HG03097 (cell line): ENCODE measurements at regions not wholly inside any gene's neighbourhood (a gene's known extent, or its start where the extent isn't known, plus 50 kb on each side); places are given as distances from the start of the nearest gene placed in this dataset.
"Not testable (repeated sequence)": the region's sequence is repeated elsewhere in the genome, so short reads cannot be mapped to it uniquely, and the experiment has no call there.

ENCODE experiments used
- ATAC-seq: cut with Tn5 transposase; IDR thresholded peaks from one replicate; pipeline ENCODE4 v1.9.1; 2021; ENCODE audit not compliant: unreplicated experiment, low FRiP score

GRCh38 chr7:39758234-39758970 lies 135.0 kb downstream of the RALA start:
- no peak for ATAC-seq

GRCh38 chr7:39761449-39761848 lies 138.1 kb downstream of the RALA start:
- no peak for ATAC-seq

DNA sequence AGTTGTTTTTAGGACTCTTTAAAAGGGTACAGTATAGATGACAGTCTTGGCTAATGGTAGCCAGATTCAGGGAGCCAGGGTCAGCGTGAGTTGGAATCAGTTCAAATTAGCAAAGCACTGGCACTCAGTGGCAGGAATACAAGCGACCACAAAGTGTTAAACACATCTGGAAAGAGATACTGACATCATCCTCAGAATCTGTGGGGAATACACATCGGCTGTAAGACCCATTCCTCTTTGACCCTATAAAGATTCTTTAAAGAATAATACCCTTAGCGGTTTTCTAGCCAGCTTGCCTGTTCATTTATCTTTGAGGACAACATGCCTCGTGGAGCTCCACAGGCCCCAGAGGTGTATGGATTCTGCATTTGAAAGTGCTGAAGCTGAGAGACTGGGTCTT lies 139.1 kb downstream of the RALA start:
- not testable (repeated sequence) for ATAC-seq

DNA sequence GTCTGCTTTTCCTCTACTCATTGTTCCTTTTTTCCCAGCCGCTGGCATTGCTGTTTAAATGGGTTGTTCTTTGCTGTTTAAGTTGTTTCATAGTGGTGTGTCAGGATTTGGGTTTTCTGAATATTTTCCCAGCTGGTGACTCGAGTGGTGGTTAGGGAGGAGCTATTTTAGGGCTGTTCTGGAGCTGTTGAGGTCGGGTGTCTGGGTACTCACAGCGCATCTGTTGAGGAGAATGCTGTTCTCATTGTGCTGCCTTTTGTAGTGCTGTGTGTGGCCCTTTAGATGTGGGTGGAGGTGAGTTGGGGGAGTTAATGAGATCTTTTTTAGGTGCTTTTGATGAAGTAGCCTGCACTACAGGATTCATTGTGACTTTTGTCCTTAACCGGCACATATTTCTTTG lies 139.5 kb downstream of the RALA start:
- ATAC-seq: not testable (repeated sequence)

- not testable (repeated sequence) for ATAC-seq
Observed at GRCh38 chr7:39765833-39766232, 142.5 kb downstream of the RALA start.

GRCh38 chr7:39768439-39768838 lies 145.1 kb downstream of the RALA start:
- ATAC-seq: not testable (repeated sequence)

DNA sequence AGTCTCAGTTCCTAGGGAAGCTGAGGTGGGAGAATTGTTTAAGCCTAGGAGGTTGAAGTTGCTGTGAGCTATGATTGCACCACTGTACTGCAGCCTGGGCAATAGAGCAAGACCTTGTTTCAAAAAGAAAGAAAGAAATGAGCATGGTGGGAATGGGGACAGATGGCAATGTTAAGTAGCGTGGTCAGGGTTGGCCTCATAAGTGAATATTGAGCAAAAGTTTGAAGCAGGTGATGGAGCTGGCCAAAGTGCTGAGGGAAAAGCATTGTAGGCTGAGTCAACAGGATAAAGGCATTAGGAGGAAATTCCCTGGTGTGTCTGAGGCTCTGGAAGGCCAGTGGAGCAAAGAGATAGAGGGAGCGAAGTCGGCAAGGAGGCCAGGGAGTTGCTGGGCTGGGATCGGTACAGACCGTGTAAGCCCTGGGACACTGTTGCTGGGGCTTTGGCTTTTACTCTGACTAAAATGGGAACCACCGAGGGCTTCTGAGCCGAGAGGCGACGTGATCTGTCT lies 151.0 kb downstream of the RALA start:
- not testable (repeated sequence) for ATAC-seq

- not testable (repeated sequence) for ATAC-seq
Observed at GRCh38 chr7:39781557-39781956, 158.2 kb downstream of the RALA start.

DNA sequence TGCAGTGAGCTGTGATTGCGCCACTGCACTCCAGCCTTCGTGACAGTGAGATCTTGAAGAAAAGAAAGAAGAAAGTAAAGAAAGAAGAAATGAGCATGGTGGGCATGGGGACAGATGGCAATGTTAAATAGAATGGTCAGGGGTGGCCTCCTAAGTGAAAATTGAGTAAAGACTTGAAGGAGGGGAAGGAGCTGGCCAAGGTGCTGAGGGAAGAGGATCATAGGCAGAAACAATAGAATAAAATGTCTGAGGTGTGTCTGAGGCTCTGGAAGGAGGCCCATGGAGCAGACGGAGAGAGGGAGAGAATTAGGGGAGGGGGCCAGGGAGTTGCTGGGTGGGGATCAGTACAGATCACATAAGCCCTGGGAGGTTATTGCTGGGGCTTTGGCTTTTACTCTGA lies 163.1 kb downstream of the RALA start:
- not testable (repeated sequence) for ATAC-seq

- not testable (repeated sequence) for ATAC-seq
Observed at GRCh38 chr7:39791035-39791434, 159.0 kb upstream of the CDK13 start.

DNA sequence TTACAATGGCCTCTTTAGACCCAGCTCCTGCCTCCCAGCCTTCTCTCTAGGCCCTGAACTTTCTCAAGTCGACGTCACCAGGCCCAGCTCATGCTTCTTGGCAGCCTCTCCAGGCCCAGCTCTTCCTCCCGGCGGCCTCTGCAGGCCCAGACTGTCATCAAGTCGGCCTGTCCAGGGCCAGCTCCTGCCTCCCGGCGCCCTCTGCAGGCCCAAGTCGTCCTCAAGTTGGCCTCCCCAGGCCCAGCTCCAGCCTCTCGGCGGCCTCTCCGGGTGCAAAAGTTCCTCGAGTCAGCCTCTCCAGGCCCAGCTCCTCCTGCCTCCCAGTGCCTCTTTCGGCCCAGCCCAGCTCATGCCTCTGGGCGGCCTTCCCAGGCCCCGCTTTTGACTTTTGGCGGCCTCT lies 158.1 kb upstream of the CDK13 start:
- ATAC-seq: not testable (repeated sequence)

DNA sequence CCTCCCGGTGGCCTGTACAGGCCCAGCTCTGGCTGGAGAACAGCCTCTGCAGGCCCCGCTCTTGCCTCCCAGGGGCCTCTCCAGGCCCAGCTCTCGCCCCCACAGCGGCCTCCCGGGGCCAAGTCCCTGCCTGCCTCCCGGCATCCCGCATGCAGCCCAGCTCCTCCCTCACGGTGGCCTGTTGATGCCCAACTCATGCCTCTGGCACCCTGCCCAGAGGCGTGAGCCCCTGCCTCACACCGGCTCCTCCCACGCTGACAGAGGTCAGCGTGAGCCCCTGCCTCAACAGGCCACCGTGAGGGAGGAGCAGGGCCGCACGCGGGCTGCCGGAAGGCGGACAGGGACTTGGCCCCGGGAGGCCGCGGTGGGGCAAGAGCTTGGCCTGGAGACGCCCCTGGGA lies 157.0 kb upstream of the CDK13 start:
- ATAC-seq: not testable (repeated sequence)

DNA sequence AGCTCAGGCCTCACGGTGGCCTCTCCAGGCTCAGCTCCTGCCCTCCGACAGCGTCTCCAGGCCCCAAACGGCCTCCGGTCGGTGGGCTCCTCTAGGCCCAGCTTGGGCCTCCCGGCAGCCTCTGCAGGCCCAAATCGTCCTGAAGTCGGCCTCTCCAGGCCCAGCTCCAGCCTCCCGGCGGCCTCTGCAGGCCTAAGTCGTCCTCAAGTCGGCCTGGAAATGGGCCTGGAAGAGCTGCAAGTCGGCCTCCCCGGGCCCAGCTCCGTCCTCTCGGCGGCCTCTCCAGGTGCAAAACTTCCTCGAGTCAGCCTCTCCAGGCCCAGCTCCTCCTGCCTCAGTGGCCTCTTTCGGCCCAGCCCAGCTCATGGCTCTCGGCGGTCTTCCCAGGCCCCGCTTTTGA lies 156.2 kb upstream of the CDK13 start:
- ATAC-seq: not testable (repeated sequence)

DNA sequence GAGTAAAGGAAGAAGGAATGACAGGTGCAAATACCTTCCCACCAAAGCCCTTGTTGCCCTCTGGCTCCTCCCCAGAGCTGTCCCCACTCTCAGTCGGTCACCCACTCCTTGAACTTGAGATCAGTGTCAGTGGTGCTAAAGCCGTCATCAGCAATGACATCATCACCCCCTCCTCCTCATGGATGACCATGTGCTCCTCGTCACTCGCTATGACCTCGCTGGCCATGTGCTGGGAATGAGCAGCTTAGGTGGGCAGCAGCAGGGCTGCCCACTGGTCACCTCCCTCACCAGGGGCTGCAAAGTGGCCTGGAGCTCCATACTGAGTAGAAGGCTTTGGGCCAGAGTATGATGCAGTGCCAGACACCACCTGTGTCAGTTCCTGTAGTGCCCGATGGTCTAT lies 153.1 kb upstream of the CDK13 start:
- ATAC-seq: not testable (repeated sequence)

DNA sequence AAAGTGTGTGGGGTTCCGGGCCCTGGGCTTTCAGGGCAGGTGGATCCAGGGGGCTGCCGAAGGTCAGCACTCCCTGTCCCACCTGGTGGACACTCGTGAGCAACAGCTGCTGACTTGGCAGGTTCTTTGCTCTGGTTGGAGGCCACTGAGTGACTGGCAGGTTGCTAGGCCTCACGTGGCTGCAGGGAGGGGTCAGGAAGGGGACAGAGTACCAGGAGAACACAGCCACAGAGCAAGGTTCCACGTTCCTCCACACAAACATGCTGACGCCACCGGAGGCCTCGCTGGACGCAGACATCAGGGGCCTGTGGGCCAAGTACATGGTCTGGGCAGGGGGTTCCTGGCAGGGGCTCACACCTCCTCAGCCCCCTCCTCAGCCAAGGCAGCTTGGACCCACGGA lies 152.0 kb upstream of the CDK13 start:
- ATAC-seq: not testable (repeated sequence)

DNA sequence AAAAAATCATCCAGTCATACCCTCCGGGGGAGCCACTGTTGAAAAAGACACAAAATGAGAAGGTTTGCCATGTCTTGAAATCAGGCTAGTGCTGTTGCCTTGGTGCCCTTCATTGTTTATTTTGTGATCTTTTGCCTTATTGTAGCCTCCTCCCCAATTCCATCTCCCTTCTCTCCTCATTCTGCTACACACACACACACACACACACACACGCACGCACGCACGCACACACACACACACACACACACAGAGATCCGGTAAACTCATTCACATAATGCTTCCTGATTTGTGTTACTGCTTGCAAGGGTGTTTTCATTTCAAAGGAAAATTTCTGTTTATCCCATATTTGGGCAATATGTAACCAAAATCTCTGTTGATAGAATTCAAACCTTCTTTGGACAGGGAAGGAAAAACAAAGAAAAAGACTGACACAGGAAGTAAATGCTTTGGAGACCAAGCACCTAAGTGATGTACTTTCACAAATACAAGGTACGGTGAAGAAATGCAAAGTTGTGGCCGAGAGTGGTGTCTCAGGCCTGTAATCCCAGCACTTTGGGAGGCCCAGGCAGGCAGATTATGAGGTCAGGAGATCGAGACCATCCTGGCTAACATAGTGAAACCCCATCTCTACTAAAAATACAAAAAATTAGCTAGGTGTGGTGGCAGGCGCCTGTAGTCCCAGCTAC lies 141.1 kb upstream of the CDK13 start:
- ATAC-seq: no peak

DNA sequence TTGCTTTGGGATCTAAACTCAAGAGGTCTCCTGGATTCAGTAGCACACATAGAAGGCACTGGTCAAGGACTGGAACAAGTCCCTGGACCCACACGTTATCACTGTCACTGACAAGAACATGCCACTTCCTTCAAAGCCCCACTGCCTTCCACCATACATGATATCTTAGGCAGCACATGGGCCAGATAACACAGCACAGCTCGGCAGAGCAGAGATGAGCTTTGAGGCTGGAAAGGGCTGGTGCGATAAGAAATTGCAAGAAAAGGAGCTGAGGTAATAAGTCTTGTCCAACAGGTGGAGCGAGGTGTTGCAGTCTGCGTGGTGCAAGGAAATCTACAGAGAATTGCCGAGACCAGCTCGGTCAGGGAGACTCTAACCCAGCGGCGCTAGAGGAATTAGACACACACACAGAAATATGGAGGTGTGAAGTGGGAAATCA lies 139.8 kb upstream of the CDK13 start:
- ATAC-seq: no peak

GRCh38 chr7:39810710-39811109 lies 139.3 kb upstream of the CDK13 start:
- ATAC-seq: no peak

DNA sequence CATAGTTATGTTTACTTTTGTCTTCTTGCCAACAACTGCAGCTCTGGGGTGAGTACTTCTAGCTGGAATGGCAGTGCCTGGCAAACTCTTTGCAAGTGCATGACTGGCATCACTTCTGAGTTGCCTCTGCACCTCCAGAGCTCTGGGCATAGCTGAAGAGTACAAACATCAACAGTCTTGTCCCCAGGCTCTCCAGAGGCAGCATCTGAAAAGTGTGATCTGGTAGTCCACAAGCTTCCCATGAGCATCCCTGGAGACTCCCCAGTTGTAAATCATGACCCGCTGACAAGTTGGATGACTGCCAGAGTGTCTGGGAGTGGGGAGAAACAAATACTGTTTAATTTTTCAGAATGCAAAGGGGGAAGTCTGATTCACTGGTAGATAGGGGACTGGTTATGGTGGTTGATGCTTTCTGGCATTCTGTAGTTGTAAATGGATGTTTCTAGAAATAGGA lies 138.9 kb upstream of the CDK13 start:
- ATAC-seq: no peak

DNA sequence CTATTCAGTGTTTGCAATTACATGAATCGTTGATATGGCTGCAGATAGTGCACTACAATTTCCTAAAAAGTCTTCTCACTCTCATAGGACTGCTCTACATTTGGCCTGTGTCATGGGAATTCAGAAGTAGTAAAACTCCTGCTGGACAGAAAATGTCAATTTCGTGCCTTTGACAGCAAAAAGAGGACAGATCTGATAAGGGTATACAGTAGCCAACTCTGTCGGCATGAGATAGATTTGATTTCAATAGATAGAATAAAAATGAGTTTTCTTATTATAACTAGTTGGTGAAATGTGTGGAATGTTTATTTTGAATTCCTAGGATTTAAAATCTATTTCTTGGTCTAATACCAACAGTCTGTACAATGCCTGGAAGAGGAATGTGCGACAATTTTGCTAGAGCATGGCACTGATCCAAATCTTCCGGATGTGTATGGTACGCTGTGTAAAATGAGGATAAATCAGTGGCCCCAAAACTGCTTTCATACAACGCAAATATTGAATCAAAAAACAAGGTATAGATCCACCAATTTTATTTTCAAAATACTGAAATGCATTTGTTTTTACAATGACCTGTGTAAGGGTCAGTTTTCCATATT lies 133.5 kb upstream of the CDK13 start:
- no peak for ATAC-seq

GRCh38 chr7:39819514-39819913 lies 130.5 kb upstream of the CDK13 start:
- no peak for ATAC-seq
